HAP-1 (cell line): ENCODE measurements at regions not wholly inside any gene's neighbourhood (a gene's known extent, or its start where the extent isn't known, plus 50 kb on each side); places are given as distances from the start of the nearest gene placed in this dataset.

ENCODE experiments used
- DNase-seq, 2 experiments: peaks; one replicate each; pipeline ENCODE4 v3.0.0-alpha.2; 2016 to 2020; ENCODE audit warnings: low spot score in 2 of 2
- H3K27me3 ChIP-seq: fragments of 250-450 bp; sonication (Bioruptor Pico); 2 replicates; pipeline ENCODE4 v1.5.1; 2020; ENCODE audit warnings: low read depth, mild to moderate bottlenecking, moderate library complexity
- H3K36me3 ChIP-seq: fragments of 250-450 bp; sonication (Bioruptor Pico); replicated peaks from 2 replicates; pipeline ENCODE4 v1.5.1; 2020; ENCODE audit warnings: mild to moderate bottlenecking
- H3K4me1 ChIP-seq: fragments of 250-450 bp; sonication (Bioruptor Pico); 2 replicates; pipeline ENCODE4 v1.5.1; 2020; ENCODE audit warnings: mild to moderate bottlenecking
- H3K4me3 ChIP-seq: fragments of 250-450 bp; sonication (Bioruptor Pico); 2 replicates; pipeline ENCODE4 v1.5.1; 2020; ENCODE audit warnings: mild to moderate bottlenecking, moderate library complexity
- H3K9me3 ChIP-seq: fragments of 250-450 bp; sonication (Bioruptor Pico); 2 replicates; pipeline ENCODE4 v1.5.1; 2020; ENCODE audit warnings: mild to moderate bottlenecking, moderate library complexity
- in situ Hi-C: fragments of 300-500 bp; cut with MboI; formaldehyde crosslinking; loops from 3 replicates; pipeline ENCODE4 v1.14.3; 2020; ENCODE audit warnings: low sequenced_read_pairs, inconsistent platforms, mixed read lengths

GRCh38 chr10:3620818-3621217, 164.2 kb downstream of the KLF6 start:
- H3K27me3 ChIP-seq, result no peaks in the 10 kb centered on the region
- H3K4me1 ChIP-seq, result no peaks in the 10 kb centered on the region
- in situ Hi-C loops, result no loop called here
- H3K9me3 ChIP-seq, result no peaks in the 10 kb centered on the region
- no peak overlapping the region for H3K4me3 ChIP-seq
- DNase-seq, result no peak
- no peaks in the 10 kb centered on the region for H3K36me3 ChIP-seq

- in situ Hi-C loops, result no loop called here
- no peak overlapping the region for H3K4me3 ChIP-seq
- no peaks in the 10 kb centered on the region for H3K9me3 ChIP-seq
- DNase-seq, result no peak
- no peaks in the 10 kb centered on the region for H3K4me1 ChIP-seq
- H3K27me3 ChIP-seq, result no peaks in the 10 kb centered on the region
- H3K36me3 ChIP-seq, result no peaks in the 10 kb centered on the region
Measured at GRCh38 chr10:3619241-3619640, 165.8 kb downstream of the KLF6 start.

GRCh38 chr10:3616880-3617279, 168.1 kb downstream of the KLF6 start:
- Histone ChIP-seq H3K9me3 (no peaks in the 10 kb centered on the region), H3K27me3 (no peaks in the 10 kb centered on the region), H3K4me3 (no peak overlapping the region), H3K4me1 (no peaks in the 10 kb centered on the region), H3K36me3 (no peaks in the 10 kb centered on the region)
- no peak for DNase-seq
- in situ Hi-C loops, result no loop called here

GRCh38 chr10:3613318-3613717, 171.7 kb downstream of the KLF6 start:
- in situ Hi-C loops, result no loop called here
- DNase-seq, result no peak
- no peak overlapping the region for H3K4me3 ChIP-seq
- no peaks in the 10 kb centered on the region for H3K36me3 ChIP-seq
- H3K27me3 ChIP-seq, result no peaks in the 10 kb centered on the region
- H3K4me1 ChIP-seq, result no peaks in the 10 kb centered on the region
- H3K9me3 ChIP-seq, result no peaks in the 10 kb centered on the region; the same call in 1 of the 2 replicates

GRCh38 chr10:3612183-3613001, 172.6 kb downstream of the KLF6 start:
- in situ Hi-C loops, result no loop called here
- Histone ChIP-seq H3K36me3 (no peaks in the 10 kb centered on the region), H3K4me3 (no peak overlapping the region), H3K27me3 (no peaks in the 10 kb centered on the region), H3K9me3 (no peaks in the 10 kb centered on the region; the same call in 1 of the 2 replicates), H3K4me1 (no peaks in the 10 kb centered on the region)
- DNase-seq, result no peak

- Histone ChIP-seq H3K9me3 (peaks cover 2% of the 10 kb centered on the region; the same call in 1 of the 2 replicates), H3K4me1 (no peaks in the 10 kb centered on the region), H3K36me3 (no peaks in the 10 kb centered on the region), H3K27me3 (no peaks in the 10 kb centered on the region), H3K4me3 (no peak overlapping the region)
- no peak for DNase-seq
- in situ Hi-C loops, result no loop called here
Measured at GRCh38 chr10:3606309-3606708, 178.7 kb downstream of the KLF6 start.

- Histone ChIP-seq H3K36me3 (no peaks in the 10 kb centered on the region), H3K9me3 (peaks cover 2% of the 10 kb centered on the region; the same call in 1 of the 2 replicates), H3K4me1 (no peaks in the 10 kb centered on the region), H3K27me3 (no peaks in the 10 kb centered on the region), H3K4me3 (no peak overlapping the region)
- no peak for DNase-seq
- in situ Hi-C loops, result no loop called here
Measured at GRCh38 chr10:3605882-3606281, 179.1 kb downstream of the KLF6 start.

- Histone ChIP-seq H3K36me3 (no peaks in the 10 kb centered on the region), H3K9me3 (no peaks in the 10 kb centered on the region), H3K4me3 (no peak overlapping the region), H3K27me3 (no peaks in the 10 kb centered on the region), H3K4me1 (no peaks in the 10 kb centered on the region)
- no peak for DNase-seq
- in situ Hi-C loops, result no loop called here
Measured at GRCh38 chr10:3595736-3596135, 189.3 kb downstream of the KLF6 start.

- Histone ChIP-seq H3K36me3 (no peaks in the 10 kb centered on the region), H3K4me3 (no peak overlapping the region), H3K4me1 (no peaks in the 10 kb centered on the region), H3K9me3 (no peaks in the 10 kb centered on the region), H3K27me3 (no peaks in the 10 kb centered on the region)
- no peak for DNase-seq
- in situ Hi-C loops, result no loop called here
Measured at GRCh38 chr10:3593611-3594010, 191.4 kb downstream of the KLF6 start.

GRCh38 chr10:3592424-3592823, 192.6 kb downstream of the KLF6 start:
- H3K9me3 ChIP-seq, result no peaks in the 10 kb centered on the region
- no peaks in the 10 kb centered on the region for H3K4me1 ChIP-seq
- H3K27me3 ChIP-seq, result no peaks in the 10 kb centered on the region
- no peaks in the 10 kb centered on the region for H3K36me3 ChIP-seq
- no peak overlapping the region for H3K4me3 ChIP-seq
- in situ Hi-C loops, result no loop called here
- no peak for DNase-seq

- in situ Hi-C loops, result no loop called here
- no peak for DNase-seq
- no peaks in the 10 kb centered on the region for H3K9me3 ChIP-seq
- no peaks in the 10 kb centered on the region for H3K27me3 ChIP-seq
- H3K36me3 ChIP-seq, result no peaks in the 10 kb centered on the region
- H3K4me3 ChIP-seq, result no peak overlapping the region
- no peaks in the 10 kb centered on the region for H3K4me1 ChIP-seq
Measured at GRCh38 chr10:3588816-3589215, 196.2 kb downstream of the KLF6 start.

- Histone ChIP-seq H3K9me3 (no peaks in the 10 kb centered on the region), H3K4me3 (no peak overlapping the region), H3K27me3 (no peaks in the 10 kb centered on the region), H3K4me1 (no peaks in the 10 kb centered on the region), H3K36me3 (no peaks in the 10 kb centered on the region)
- in situ Hi-C loops, result no loop called here
- no peak for DNase-seq
Measured at GRCh38 chr10:3588346-3588745, 196.7 kb downstream of the KLF6 start.

GRCh38 chr10:3584926-3585784, 199.9 kb downstream of the KLF6 start:
- no peak for DNase-seq
- no peaks in the 10 kb centered on the region for H3K27me3 ChIP-seq
- no peaks in the 10 kb centered on the region for H3K4me1 ChIP-seq
- in situ Hi-C loops, result no loop called here
- no peaks in the 10 kb centered on the region for H3K36me3 ChIP-seq
- no peak overlapping the region for H3K4me3 ChIP-seq
- no peaks in the 10 kb centered on the region for H3K9me3 ChIP-seq

- in situ Hi-C loops, result no loop called here
- Histone ChIP-seq H3K36me3 (no peaks in the 10 kb centered on the region), H3K9me3 (no peaks in the 10 kb centered on the region), H3K4me3 (no peak overlapping the region), H3K4me1 (no peaks in the 10 kb centered on the region), H3K27me3 (no peaks in the 10 kb centered on the region)
- no peak for DNase-seq
Measured at GRCh38 chr10:3580565-3580964, 204.4 kb downstream of the KLF6 start.
